RWPE2 (cell line): ENCODE measurements at regions not wholly inside any gene's neighbourhood (a gene's known extent, or its start where the extent isn't known, plus 50 kb on each side); places are given as distances from the start of the nearest gene placed in this dataset.

ENCODE experiments used
- ATAC-seq: fragments of 200-7000 bp; cut with Tn5 transposase; 3 replicates; pipeline ENCODE4 v1.9.1; 2021; ENCODE audit warnings: low read depth
- DNase-seq: peaks from one replicate; pipeline ENCODE4 v3.0.0-alpha.2; 2020; ENCODE audit warnings: low spot score
- H3K27ac ChIP-seq: fragments of 450-650 bp; 2 replicates; pipeline ENCODE4 v1.5.1; 2017; ENCODE audit warnings: mild to moderate bottlenecking; ENCODE audit not compliant: poor library complexity, severe bottlenecking
- H3K27me3 ChIP-seq: fragments of 250-450 bp; sonication (Bioruptor Pico); 2 replicates; pipeline ENCODE4 v1.5.1; 2021; ENCODE audit warnings: mild to moderate bottlenecking, moderate library complexity; ENCODE audit not compliant: insufficient read depth, poor library complexity, severe bottlenecking
- H3K36me3 ChIP-seq: fragments of 250-450 bp; sonication (Bioruptor Pico); 2 replicates; pipeline ENCODE4 v1.5.1; 2020; ENCODE audit warnings: low read depth, mild to moderate bottlenecking, moderate library complexity
- H3K4me1 ChIP-seq: fragments of 250-450 bp; sonication (Bioruptor Pico); 2 replicates; pipeline ENCODE4 v1.5.1; 2021; ENCODE audit warnings: mild to moderate bottlenecking, moderate library complexity; ENCODE audit not compliant: insufficient read depth, poor library complexity, severe bottlenecking
- H3K4me3 ChIP-seq: fragments of 250-450 bp; sonication (Bioruptor Pico); 2 replicates; pipeline ENCODE4 v1.5.1; 2021; ENCODE audit warnings: mild to moderate bottlenecking, moderate library complexity; ENCODE audit not compliant: severe bottlenecking
- H3K9me3 ChIP-seq: fragments of 250-450 bp; sonication (Bioruptor Pico); 2 replicates; pipeline ENCODE4 v1.5.1; 2021; ENCODE audit warnings: mild to moderate bottlenecking, moderate library complexity; ENCODE audit not compliant: severe bottlenecking
- CTCF ChIP-seq: fragments of 450-650 bp; IDR thresholded peaks from one replicate; pipeline ENCODE4 v1.5.1; 2017; ENCODE audit warnings: mild to moderate bottlenecking, moderate library complexity; ENCODE audit not compliant: poor library complexity, severe bottlenecking

GRCh38 chr6:40891686-40892085 lies 147.3 kb downstream of the UNC5CL start:
- no peak for TF ChIP-seq CTCF
- no peaks in the 10 kb centered on the region for H3K9me3 ChIP-seq
- no peak overlapping the region for H3K27ac ChIP-seq
- no peak for DNase-seq
- no peak overlapping the region for H3K4me3 ChIP-seq
- no peaks in the 10 kb centered on the region for H3K27me3 ChIP-seq
- H3K36me3 ChIP-seq = no peaks in the 10 kb centered on the region
- no peaks in the 10 kb centered on the region for H3K4me1 ChIP-seq
- no peak for ATAC-seq

GRCh38 chr6:40891131-40891530 lies 147.9 kb downstream of the UNC5CL start:
- ATAC-seq = no peak
- DNase-seq = no peak
- no peaks in the 10 kb centered on the region for H3K27me3 ChIP-seq

GRCh38 chr6:40889137-40889832 lies 149.7 kb downstream of the UNC5CL start:
- Histone ChIP-seq H3K36me3 (no peaks in the 10 kb centered on the region), H3K9me3 (no peaks in the 10 kb centered on the region), H3K4me1 (no peaks in the 10 kb centered on the region), H3K27ac (no peak overlapping the region), H3K27me3 (no peaks in the 10 kb centered on the region), H3K4me3 (no peak overlapping the region)
- no peak for DNase-seq
- ATAC-seq = no peak
- no peak for TF ChIP-seq CTCF

More at GRCh38 chr6:40891131-40891530, 147.9 kb downstream of the UNC5CL start:
- H3K4me3 ChIP-seq = no peak overlapping the region
- no peaks in the 10 kb centered on the region for H3K4me1 ChIP-seq
- H3K9me3 ChIP-seq = no peaks in the 10 kb centered on the region
- no peaks in the 10 kb centered on the region for H3K36me3 ChIP-seq
- no peak overlapping the region for H3K27ac ChIP-seq
- no peak for TF ChIP-seq CTCF

- ATAC-seq = no peak
- no peak overlapping the region for H3K4me3 ChIP-seq
- no peaks in the 10 kb centered on the region for H3K9me3 ChIP-seq
- no peaks in the 10 kb centered on the region for H3K27me3 ChIP-seq
- H3K36me3 ChIP-seq = no peaks in the 10 kb centered on the region
- no peak for DNase-seq
- no peaks in the 10 kb centered on the region for H3K4me1 ChIP-seq
- no peak overlapping the region for H3K27ac ChIP-seq
- TF ChIP-seq CTCF = no peak
These were observed 150.5 kb downstream of the UNC5CL start for GRCh38 chr6:40888456-40888990.

- Histone ChIP-seq H3K27me3 (no peaks in the 10 kb centered on the region), H3K27ac (no peak overlapping the region), H3K4me1 (no peaks in the 10 kb centered on the region), H3K36me3 (no peaks in the 10 kb centered on the region), H3K4me3 (no peak overlapping the region), H3K9me3 (no peaks in the 10 kb centered on the region)
- DNase-seq (no peak), ATAC-seq (no peak)
- no peak for TF ChIP-seq CTCF
These were observed 151.2 kb downstream of the UNC5CL start for GRCh38 chr6:40887792-40888340.
